Smooth muscle cell (in vitro differentiated cells): ENCODE measurements at regions not wholly inside any gene's neighbourhood (a gene's known extent, or its start where the extent isn't known, plus 50 kb on each side); places are given as distances from the start of the nearest gene placed in this dataset.

Experiments used
- DNase-seq: peaks from one replicate; lab custom pipeline; 2025; ENCODE audit not compliant: unreplicated experiment; lab: John Stamatoyannopoulos, UW
- H2AFZ ChIP-seq: fragments of 200-600 bp; sonication (generic); 2 replicates; pipeline ENCODE4 v1.6.0; 2016; ENCODE audit warnings: antibody characterized with exemption, low read depth, mild to moderate bottlenecking
- H3F3A ChIP-seq: fragments of 200-600 bp; sonication (generic); 2 replicates; pipeline ENCODE4 v1.6.0; 2017; ENCODE audit warnings: antibody characterized with exemption, low read depth
- H3K27ac ChIP-seq: fragments of 200-600 bp; sonication (generic); 2 replicates; pipeline ENCODE4 v1.5.1; 2016; ENCODE audit warnings: low read depth, mild to moderate bottlenecking
- H3K27me3 ChIP-seq: fragments of 200-600 bp; sonication (generic); 2 replicates; pipeline ENCODE4 v1.6.1; 2016; ENCODE audit warnings: low read depth, mild to moderate bottlenecking
- H3K36me3 ChIP-seq: fragments of 200-600 bp; sonication (generic); 2 replicates; pipeline ENCODE4 v1.5.1; 2016; ENCODE audit warnings: low read depth
- H3K4me1 ChIP-seq: fragments of 200-600 bp; sonication (generic); 2 replicates; pipeline ENCODE4 v1.5.1; 2016; ENCODE audit warnings: low read depth
- H3K4me2 ChIP-seq: fragments of 200-600 bp; sonication (generic); 2 replicates; pipeline ENCODE4 v1.6.0; 2016; ENCODE audit warnings: mild to moderate bottlenecking
- H3K4me3 ChIP-seq: fragments of 200-600 bp; sonication (generic); 2 replicates; pipeline ENCODE4 v1.5.1; 2016; ENCODE audit warnings: mild to moderate bottlenecking
- H3K79me2 ChIP-seq: fragments of 200-600 bp; sonication (generic); 2 replicates; pipeline ENCODE4 v1.6.0; 2016; ENCODE audit warnings: low read depth, mild to moderate bottlenecking
- H3K9ac ChIP-seq: fragments of 200-600 bp; sonication (generic); 2 replicates; pipeline ENCODE4 v1.6.0; 2016; ENCODE audit warnings: low read depth
- H3K9me3 ChIP-seq: fragments of 200-600 bp; sonication (generic); replicated peaks from 2 replicates; pipeline ENCODE4 v1.5.1; 2016; ENCODE audit warnings: low read depth
- H4K20me1 ChIP-seq: fragments of 200-600 bp; sonication (generic); 2 replicates; pipeline ENCODE4 v1.6.0; 2016; ENCODE audit warnings: low read depth
- CTCF ChIP-seq: fragments of 200-600 bp; sonication (generic); IDR thresholded peaks from 2 replicates; pipeline ENCODE4 v1.5.1; 2017; ENCODE audit warnings: borderline replicate concordance, mild to moderate bottlenecking, antibody characterized with exemption; ENCODE audit not compliant: insufficient read depth, poor library complexity, severe bottlenecking
- WGBS: methylation state at CpG from one replicate; pipeline ENCODE4 v1.1.7; 2016; ENCODE audit warnings: low lambda C conversion rate; 5-methylcytosine and 5-hydroxymethylcytosine counted together

GRCh38 chr3:117793622-117794265 is 1084.2 kb downstream of the TUSC7 start:
- DNase-seq = no peak
- Histone ChIP-seq H4K20me1 (no peaks in the 10 kb centered on the region), H3K4me3 (no peak overlapping the region), H3K4me2 (no peak overlapping the region), H3K9ac (no peak overlapping the region), H3K36me3 (no peaks in the 10 kb centered on the region), H3K79me2 (no peaks in the 10 kb centered on the region), H3F3A (no peaks in the 10 kb centered on the region), H3K27me3 (no peaks in the 10 kb centered on the region), H3K9me3 (no peaks in the 10 kb centered on the region), H2AFZ (no peak overlapping the region), H3K4me1 (peaks cover 22% of the 10 kb centered on the region), H3K27ac (no peak overlapping the region)
- 86% methylated on average over 8 of the region's 8 CpGs for WGBS
- TF ChIP-seq CTCF = no peak

GRCh38 chr3:117798221-117798620 is 1088.6 kb downstream of the TUSC7 start:
- no peak overlapping the region for H3K4me3 ChIP-seq
- H3K36me3 ChIP-seq = no peaks in the 10 kb centered on the region
- WGBS = 97% methylated on average over 3 of the region's 3 CpGs
- no peak for TF ChIP-seq CTCF
- no peak overlapping the region for H3K27ac ChIP-seq
- no peak overlapping the region for H3K4me2 ChIP-seq
- no peak overlapping the region for H3K9ac ChIP-seq
- DNase-seq = no peak
- no peaks in the 10 kb centered on the region for H4K20me1 ChIP-seq
- H3K4me1 ChIP-seq = no peaks in the 10 kb centered on the region
- H3K9me3 ChIP-seq = no peaks in the 10 kb centered on the region
- no peaks in the 10 kb centered on the region for H3F3A ChIP-seq
- H3K27me3 ChIP-seq = no peaks in the 10 kb centered on the region
- H3K79me2 ChIP-seq = no peaks in the 10 kb centered on the region
- H2AFZ ChIP-seq = no peak overlapping the region

- H3K79me2 ChIP-seq = no peaks in the 10 kb centered on the region
- no peaks in the 10 kb centered on the region for H3K4me1 ChIP-seq
- no peak for TF ChIP-seq CTCF
- H3K36me3 ChIP-seq = no peaks in the 10 kb centered on the region
- H3K27me3 ChIP-seq = no peaks in the 10 kb centered on the region
- H2AFZ ChIP-seq = no peak overlapping the region
- no peak overlapping the region for H3K4me3 ChIP-seq
- 91% methylated on average over 6 of the region's 6 CpGs for WGBS
- H3K9ac ChIP-seq = no peak overlapping the region
- H3K9me3 ChIP-seq = no peaks in the 10 kb centered on the region
- H3F3A ChIP-seq = no peaks in the 10 kb centered on the region
- DNase-seq = no peak
- no peaks in the 10 kb centered on the region for H4K20me1 ChIP-seq
- H3K27ac ChIP-seq = no peak overlapping the region
- no peak overlapping the region for H3K4me2 ChIP-seq
These were observed 1089.3 kb downstream of the TUSC7 start for GRCh38 chr3:117798687-117799386.

- H3K9me3 ChIP-seq = no peaks in the 10 kb centered on the region
- H3K79me2 ChIP-seq = no peaks in the 10 kb centered on the region
- H3K9ac ChIP-seq = no peak overlapping the region
- H4K20me1 ChIP-seq = no peaks in the 10 kb centered on the region
- H3K4me1 ChIP-seq = no peaks in the 10 kb centered on the region
- H3F3A ChIP-seq = no peaks in the 10 kb centered on the region
- H3K27ac ChIP-seq = no peak overlapping the region
- TF ChIP-seq CTCF = no peak
- WGBS = 93% methylated on average over 2 of the region's 2 CpGs
- no peak for DNase-seq
- no peak overlapping the region for H2AFZ ChIP-seq
- no peak overlapping the region for H3K4me3 ChIP-seq
- no peaks in the 10 kb centered on the region for H3K27me3 ChIP-seq
- H3K4me2 ChIP-seq = no peak overlapping the region
- no peaks in the 10 kb centered on the region for H3K36me3 ChIP-seq
These were observed 1089.8 kb downstream of the TUSC7 start for GRCh38 chr3:117799387-117799735.
